G401 (cell line): ENCODE measurements at regions not wholly inside any gene's neighbourhood (a gene's known extent, or its start where the extent isn't known, plus 50 kb on each side); places are given as distances from the start of the nearest gene placed in this dataset.
A peak's percentile ranks its signal among the peaks of the same experiment; 100 is the strongest.

Experiments
- DNase-seq: peaks from one replicate; pipeline ENCODE4 v3.0.0-alpha.2; 2015; ENCODE audit warnings: low spot score
- in situ Hi-C: cut with HindIII; loops from 2 replicates; pipeline ENCODE4 v1.10.0; 2016; ENCODE audit warnings: low sequenced_read_pairs, mixed read lengths

DNA sequence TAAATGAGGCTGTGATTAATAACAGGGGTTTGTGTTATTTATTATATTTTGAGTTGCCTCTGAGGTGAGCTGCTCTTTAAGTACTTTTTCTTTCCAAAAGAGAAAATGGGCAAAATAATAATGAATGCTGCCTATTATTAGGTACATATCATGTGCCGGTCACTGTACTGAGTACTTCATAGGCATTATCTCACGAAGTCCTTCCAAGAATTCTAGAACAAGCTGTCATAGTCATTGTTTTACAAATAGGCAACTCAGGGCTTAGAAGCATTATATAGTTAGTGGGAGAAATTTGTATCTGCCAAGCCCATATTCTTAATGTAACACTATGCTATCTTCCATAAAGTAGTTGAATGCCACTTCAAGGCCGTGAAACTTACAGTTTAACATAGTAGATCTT, 628.7 kb downstream of the CCDC171 start:
- no peak for DNase-seq
- in situ Hi-C loops: no loop called here

DNA sequence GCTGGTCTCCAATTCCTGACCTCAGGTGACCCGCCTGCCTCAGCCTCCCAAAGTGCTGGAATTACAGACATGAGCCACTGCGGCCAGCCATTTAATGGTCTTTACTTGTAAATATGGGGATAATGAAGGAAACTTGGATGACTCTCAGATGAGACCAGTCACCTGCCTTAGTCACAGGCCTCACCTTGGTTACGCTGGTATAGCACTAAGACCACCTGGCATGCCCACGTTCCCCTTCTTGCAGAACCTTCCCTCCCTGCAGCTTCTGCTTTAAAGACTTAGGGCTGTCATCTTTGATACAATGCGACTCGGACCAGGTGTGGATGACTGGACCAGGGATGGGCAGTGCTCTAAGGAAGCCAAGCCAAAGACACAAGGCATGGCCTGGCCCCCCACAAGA, 629.9 kb downstream of the CCDC171 start:
- DNase-seq: no peak
- in situ Hi-C loops: no loop called here

GRCh38 chr9:16184964-16185646, 632.3 kb downstream of the CCDC171 start:
- DNase-seq: no peak
- in situ Hi-C loops: no loop called here

DNA sequence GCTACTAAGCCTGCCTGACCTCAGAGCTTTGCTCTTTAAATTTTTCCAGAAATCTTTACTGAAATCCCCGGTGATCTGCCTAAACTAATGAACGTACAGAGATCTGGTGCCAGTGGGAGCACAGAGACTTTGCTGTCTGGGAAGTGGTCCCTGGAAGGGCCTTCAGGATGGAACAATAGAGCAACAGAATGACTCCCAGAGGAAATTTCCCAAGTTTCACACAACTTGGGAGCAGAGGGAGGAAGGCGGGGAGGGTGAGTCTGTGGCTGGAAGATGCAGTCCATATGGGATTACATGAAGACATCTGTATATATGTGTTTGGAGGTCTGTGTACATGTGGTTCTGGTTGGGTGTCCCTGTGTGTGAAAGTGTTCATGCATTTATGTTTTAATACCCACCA, 638.3 kb downstream of the CCDC171 start:
- DNase-seq: no peak
- in situ Hi-C loops: no loop called here

DNA sequence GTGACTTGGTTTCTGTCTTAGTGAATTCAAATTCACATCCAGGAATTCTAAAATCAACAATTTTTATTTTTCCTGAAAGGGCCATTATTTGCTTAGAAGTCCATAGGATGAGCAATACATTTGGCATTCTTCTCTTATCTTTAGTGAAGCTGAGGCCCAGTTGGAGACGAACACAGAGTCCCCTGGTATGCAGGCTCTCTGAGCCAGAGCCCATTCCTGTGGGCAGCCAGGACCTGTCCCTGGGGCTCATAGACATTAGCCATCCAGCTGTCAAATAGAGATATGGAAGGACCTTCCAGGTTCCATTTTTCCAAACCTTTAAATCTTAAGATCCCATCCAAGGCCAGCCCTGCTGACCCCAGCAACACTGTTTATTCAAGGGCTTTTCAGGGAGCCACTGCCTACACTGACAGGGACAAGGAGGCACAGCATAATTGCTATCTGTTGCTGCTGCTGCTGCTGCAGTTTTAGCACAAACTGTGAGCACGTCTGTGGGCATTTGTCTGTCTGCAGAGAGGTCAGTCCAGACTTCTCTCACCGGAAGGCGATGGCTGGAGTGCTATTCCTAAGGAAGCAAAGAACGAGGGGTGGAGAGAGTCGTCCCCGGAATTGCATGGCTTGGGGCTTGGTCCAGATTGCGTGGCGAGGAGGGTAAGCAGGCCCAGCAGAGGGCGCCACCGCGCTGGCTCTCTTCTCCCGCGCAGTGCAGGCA, 639.0 kb downstream of the CCDC171 start:
- DNase-seq: peak; percentile 27

DNA sequence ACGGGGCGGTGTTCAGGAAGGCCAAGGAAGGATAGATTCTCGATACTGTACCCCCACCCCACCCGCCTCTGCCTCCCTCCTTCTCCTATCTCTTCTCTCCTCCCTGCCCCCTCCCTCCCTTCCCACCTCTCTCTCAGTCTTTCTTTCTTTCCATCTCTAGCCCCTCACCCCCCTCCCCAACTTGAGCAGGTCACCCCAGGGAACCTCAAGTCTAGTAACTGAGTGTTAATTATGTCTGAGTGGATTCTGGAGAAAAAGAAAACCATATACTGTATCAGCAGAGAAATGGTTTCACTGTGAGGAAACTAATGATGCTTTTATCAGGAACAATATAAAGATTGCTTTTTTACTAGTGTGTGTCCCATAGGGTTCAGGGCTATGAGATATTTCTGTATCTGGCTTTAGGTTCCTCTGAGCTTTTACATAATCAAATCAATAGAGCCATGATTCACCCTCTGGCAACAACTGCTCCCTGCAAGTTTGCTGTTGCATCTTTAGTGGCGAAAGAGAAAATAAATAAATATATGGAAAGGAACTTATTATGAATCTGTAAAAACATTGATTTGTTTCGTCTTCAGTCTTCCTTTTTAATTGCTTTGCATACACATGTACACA, 639.7 kb downstream of the CCDC171 start:
- in situ Hi-C loops: no loop called here
- no peak for DNase-seq

More for the DNA sequence above, 639.0 kb downstream of the CCDC171 start:
- in situ Hi-C loops: no loop called here

GRCh38 chr9:16193066-16193465, 640.2 kb downstream of the CCDC171 start:
- in situ Hi-C loops: no loop called here
- no peak for DNase-seq

DNA sequence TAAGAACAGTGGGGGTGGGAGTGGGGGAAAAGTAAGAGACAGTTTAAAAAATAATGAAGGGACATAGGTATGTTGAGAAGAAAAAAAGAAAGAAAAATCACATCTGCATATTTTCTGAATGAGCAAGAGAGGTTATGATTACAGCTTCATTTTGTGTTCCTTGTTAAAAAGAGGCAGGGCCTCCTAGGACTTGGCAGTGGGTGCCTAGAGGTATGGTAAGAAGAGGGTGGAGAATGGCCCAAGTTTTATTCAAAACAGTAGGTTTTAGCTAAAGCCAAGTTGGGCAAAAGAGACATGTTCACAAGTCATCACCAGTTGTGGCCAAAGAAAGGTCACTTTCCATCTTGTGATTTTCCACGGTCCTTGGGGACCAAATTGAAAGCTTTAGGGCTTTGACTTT, 643.4 kb downstream of the CCDC171 start:
- in situ Hi-C loops: no loop called here
- no peak for DNase-seq

DNA sequence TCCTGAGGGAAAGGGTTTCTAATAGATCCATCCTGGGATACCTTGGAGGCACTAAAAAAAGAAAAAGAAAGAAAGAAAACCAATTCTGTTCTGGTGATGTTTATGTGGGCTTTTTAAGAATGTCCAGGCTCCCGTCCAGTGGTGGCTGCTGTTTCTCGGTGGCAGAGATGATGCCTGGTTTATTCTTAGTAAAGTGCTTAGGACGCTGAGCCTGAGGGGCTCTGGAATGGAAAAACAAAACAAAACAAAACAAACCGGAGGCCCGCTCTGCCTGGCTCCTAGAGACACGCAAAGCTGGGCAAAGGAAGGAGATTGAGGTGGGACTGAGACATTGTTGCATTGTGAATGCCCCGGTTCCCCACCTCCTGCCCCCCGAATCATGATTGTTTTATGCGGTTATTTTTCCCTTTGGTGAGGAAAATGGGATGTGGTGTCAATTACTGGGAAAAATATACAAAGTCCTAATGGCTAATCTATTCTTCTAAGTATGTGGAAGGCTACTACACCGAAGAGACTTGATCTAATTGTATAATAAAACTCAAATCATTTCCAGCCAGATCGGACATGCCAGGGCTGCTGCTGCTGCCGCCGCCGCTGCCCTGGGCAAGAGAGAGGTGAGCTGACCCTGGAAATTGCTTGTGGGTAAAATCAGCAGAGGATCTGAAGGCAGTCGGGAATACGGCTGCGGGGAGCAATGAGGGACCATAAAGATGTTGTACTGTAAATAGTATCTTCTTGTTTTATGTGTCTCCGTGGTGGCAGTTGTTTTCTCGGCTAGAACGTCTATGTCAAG, 644.9 kb downstream of the CCDC171 start:
- no peak for DNase-seq
- in situ Hi-C loops: no loop called here

GRCh38 chr9:16198996-16199395, 646.2 kb downstream of the CCDC171 start:
- in situ Hi-C loops: no loop called here
- DNase-seq: no peak

- DNase-seq: no peak
- in situ Hi-C loops: no loop called here
These were observed 649.4 kb downstream of the CCDC171 start for GRCh38 chr9:16202221-16202620.

DNA sequence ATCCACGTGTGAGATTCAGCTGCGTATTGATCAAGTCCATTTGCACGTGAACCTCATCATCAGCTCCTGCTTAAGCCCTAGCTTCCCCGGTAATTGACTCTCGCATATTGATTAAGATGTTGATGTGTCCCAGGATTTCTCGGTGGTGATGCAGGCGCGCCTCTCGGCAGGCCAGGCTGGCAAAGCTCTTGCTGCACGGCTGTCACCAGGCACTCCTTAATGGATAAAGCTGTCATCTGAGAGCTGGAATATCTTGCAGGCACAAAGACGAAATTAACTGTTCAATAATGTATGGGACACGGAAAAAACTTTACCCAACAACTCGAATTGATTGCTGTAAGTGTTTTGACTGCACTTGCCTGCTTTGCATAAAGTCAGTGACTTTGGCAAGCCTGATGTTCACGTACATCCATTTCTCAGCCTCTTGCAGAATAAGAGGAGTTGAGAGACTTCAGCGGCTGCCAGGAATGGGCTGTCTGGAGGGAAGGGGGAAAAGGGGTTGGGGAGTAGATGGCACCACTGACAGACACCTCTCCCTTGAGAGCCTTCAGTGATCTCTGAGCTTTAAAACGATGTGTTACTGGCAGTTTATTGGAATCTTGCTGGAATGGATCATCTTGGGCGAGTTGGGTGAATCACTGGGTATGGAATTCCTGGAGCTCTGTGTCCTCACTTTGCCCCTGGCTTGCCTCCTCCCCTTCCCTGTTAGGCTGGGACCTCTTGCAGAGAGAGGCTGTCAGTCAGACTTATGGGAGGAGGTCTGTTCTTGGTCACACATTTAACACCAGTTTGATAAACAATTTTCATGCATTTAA, 650.3 kb downstream of the CCDC171 start:
- no peak for DNase-seq
- in situ Hi-C loops: no loop called here

DNA sequence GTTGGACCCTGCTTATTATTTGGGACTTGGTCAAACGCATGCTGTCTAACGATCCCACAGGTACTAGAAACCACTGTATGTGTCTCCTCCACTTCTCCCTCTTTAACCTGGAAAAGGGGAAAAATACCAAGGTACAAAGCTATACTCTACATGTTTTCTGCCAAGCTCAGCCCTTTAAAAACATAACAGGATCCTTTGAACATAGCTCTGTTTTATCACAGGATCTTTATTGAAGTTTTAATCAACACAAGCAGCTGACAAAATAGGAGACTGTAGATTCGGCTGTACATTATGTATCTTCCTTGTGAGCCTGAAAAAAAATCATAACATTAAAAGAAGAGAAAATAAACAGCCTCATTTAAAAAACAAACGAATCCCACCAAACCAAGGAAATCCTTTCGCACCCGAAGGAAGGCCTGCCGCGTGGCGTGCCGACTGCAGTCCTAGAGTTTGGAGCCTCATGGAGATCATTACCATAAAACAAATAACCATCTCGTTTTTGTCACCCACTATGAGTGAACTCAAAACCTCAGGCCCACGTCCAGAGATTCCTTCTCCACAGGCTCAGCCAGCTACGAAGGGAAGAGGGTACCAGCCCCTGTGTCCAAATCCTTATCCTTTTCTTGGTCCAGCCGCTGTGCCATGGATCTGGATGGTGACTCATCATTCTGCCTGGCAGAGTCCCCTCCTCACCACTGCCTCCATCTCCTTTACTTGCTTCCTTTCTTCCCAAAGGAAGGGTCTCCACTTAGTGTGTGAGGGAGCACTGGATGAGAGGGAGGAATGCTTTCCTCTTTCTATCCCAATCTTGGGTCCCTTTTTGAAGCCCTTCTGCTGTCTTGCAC, 651.1 kb downstream of the CCDC171 start:
- no peak for DNase-seq

GRCh38 chr9:16205455-16205854, 652.6 kb downstream of the CCDC171 start:
- no peak for DNase-seq
- in situ Hi-C loops: no loop called here

More for the DNA sequence above, 651.1 kb downstream of the CCDC171 start:
- in situ Hi-C loops: no loop called here

- in situ Hi-C loops: no loop called here
- no peak for DNase-seq
These were observed 653.7 kb downstream of the CCDC171 start for GRCh38 chr9:16206518-16206917.

GRCh38 chr9:16207161-16207560, 654.3 kb downstream of the CCDC171 start:
- in situ Hi-C loops: no loop called here
- no peak for DNase-seq

DNA sequence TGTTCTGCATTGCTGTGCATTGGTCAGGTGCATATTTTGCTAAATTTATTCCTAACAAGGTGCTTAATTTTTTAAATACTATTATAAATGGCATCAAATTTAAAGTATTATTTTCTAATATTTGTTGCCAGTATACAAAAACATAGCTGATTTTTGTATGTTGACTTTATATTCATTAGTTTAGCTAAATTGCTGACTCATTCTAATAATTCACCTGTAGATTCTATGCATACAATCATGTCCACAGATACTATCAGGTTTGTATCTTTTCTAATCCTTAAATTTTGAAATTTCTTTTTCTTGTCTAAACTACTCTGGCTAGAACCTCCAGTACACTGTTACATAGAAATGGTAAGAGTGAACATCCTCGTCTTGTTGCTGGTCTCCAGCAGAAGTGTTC, 657.6 kb downstream of the CCDC171 start:
- in situ Hi-C loops: no loop called here
- no peak for DNase-seq

- in situ Hi-C loops: no loop called here
- DNase-seq: no peak
These were observed 658.5 kb downstream of the BNC2 start for GRCh38 chr9:16211946-16212345.
